ENCODE measurements at regions not wholly inside any gene's neighbourhood (a gene's known extent, or its start where the extent isn't known, plus 50 kb on each side); places are given as distances from the start of the nearest gene placed in this dataset.

GRCh38 chr2:146806364-146807005, 1038.3 kb upstream of the ACVR2A start:
- Mint-ChIP-seq H3K4me3 (no peak overlapping the region), H3K36me3 (peaks cover 0 to 4% (median 0%) of the 10 kb centered on the region in 3 donors), H3K9me3 (peaks cover 14 to 41% (median 20%) of the 10 kb centered on the region in 6 donors), H3K27ac (no peak overlapping the region), H3K4me1 (no peaks in the 10 kb centered on the region), H3K27me3 (ENCODE audit: low read depth in 3 of 3) (peaks cover 0 to 1% (median 0%) of the 10 kb centered on the region in 3 donors)
- no peak for DNase-seq

GRCh38 chr2:146804288-146804687, 1040.5 kb upstream of the ACVR2A start:
- H3K27ac Mint-ChIP-seq: no peak overlapping the region
- H3K27me3 Mint-ChIP-seq (ENCODE audit: low read depth in 3 of 3): no peaks in the 10 kb centered on the region
- H3K4me3 Mint-ChIP-seq: no peak overlapping the region
- peaks cover 7 to 32% (median 16%) of the 10 kb centered on the region in 6 donors for H3K9me3 Mint-ChIP-seq
- no peak for DNase-seq
- no peaks in the 10 kb centered on the region for H3K4me1 Mint-ChIP-seq
- peaks cover 0 to 4% (median 0%) of the 10 kb centered on the region in 3 donors for H3K36me3 Mint-ChIP-seq

GRCh38 chr2:146801886-146802285, 1042.9 kb upstream of the ACVR2A start:
- Mint-ChIP-seq H3K36me3 (no peaks in the 10 kb centered on the region), H3K4me1 (no peaks in the 10 kb centered on the region)

GRCh38 chr2:146786396-146786795, 1058.4 kb upstream of the ACVR2A start:
- Mint-ChIP-seq H3K27ac (no peak overlapping the region), H3K27me3 (ENCODE audit: low read depth in 3 of 3) (peaks cover 0 to 2% (median 2%) of the 10 kb centered on the region in 3 donors), H3K4me1 (no peaks in the 10 kb centered on the region), H3K4me3 (no peak overlapping the region), H3K9me3 (peaks cover 8 to 51% (median 20%) of the 10 kb centered on the region in 6 donors), H3K36me3 (no peaks in the 10 kb centered on the region)
- no peak for DNase-seq

More at GRCh38 chr2:146801886-146802285, 1042.9 kb upstream of the ACVR2A start:
- no peak for DNase-seq
- Mint-ChIP-seq H3K9me3 (peaks cover 4 to 21% (median 9%) of the 10 kb centered on the region in 6 donors), H3K27ac (no peak overlapping the region), H3K27me3 (ENCODE audit: low read depth in 3 of 3) (no peaks in the 10 kb centered on the region), H3K4me3 (no peak overlapping the region)

DNA sequence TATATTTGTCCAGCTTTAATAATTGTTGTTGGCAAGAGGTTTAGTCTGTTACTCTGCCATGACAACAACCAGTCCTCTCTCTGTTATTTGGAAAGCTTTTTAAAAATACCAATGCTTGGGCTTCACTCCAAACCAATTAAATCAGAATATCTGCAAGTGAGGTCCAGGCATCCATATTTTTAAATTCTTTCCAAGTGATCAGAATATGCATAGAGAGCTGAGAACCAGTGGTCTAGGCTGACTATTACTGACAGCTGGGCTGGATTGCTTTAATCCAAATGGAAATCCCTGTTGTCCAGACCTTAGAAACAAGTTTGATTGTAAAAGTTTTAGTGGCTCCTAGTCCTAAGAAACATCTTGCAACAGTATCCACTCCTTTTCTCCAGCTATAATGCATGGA, 1059.7 kb upstream of the ACVR2A start:
- Mint-ChIP-seq H3K27me3 (ENCODE audit: low read depth in 3 of 3) (peaks cover 0 to 2% (median 2%) of the 10 kb centered on the region in 3 donors), H3K27ac (no peak overlapping the region), H3K9me3 (peaks cover 12 to 57% (median 19%) of the 10 kb centered on the region in 6 donors), H3K36me3 (no peaks in the 10 kb centered on the region), H3K4me1 (no peaks in the 10 kb centered on the region), H3K4me3 (no peak overlapping the region)
- DNase-seq: no peak

- Mint-ChIP-seq H3K36me3 (no peaks in the 10 kb centered on the region), H3K9me3 (peaks cover 12 to 56% (median 18%) of the 10 kb centered on the region in 6 donors), H3K4me3 (no peak overlapping the region), H3K27ac (no peak overlapping the region), H3K4me1 (no peaks in the 10 kb centered on the region), H3K27me3 (ENCODE audit: low read depth in 3 of 3) (peaks cover 0 to 2% (median 2%) of the 10 kb centered on the region in 3 donors)
- no peak for DNase-seq
Measured at GRCh38 chr2:146784602-146785001, 1060.2 kb upstream of the ACVR2A start.

DNA sequence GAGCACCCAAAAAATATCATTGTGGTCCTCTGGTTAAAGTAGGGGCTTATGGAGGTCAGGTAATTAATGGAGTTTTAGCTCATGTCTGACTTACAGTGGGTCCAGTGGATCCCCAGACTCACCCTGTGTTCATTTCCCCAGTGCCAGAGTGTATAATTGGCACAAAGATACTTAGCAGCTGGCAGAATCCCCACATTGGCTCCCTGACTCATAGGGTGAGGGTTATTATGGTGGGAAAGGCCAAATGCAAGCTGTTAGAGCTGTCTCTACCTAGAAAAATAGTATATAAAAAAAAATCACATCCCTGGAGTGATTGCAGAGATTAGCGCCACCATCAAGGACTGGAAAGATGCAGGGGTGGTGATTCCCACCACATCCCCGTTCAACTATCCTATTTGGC, 1067.6 kb upstream of the ACVR2A start:
- Mint-ChIP-seq H3K36me3 (no peaks in the 10 kb centered on the region), H3K9me3 (peaks cover 3 to 29% (median 11%) of the 10 kb centered on the region in 6 donors), H3K4me1 (no peaks in the 10 kb centered on the region), H3K4me3 (no peak overlapping the region), H3K27me3 (ENCODE audit: low read depth in 3 of 3) (peaks cover 0 to 4% (median 0%) of the 10 kb centered on the region in 3 donors), H3K27ac (no peak overlapping the region)
- no peak for DNase-seq

GRCh38 chr2:146776596-146776995, 1068.2 kb upstream of the ACVR2A start:
- H3K27ac Mint-ChIP-seq: no peak overlapping the region
- H3K36me3 Mint-ChIP-seq: no peaks in the 10 kb centered on the region
- peaks cover 3 to 26% (median 10%) of the 10 kb centered on the region in 6 donors for H3K9me3 Mint-ChIP-seq
- H3K27me3 Mint-ChIP-seq (ENCODE audit: low read depth in 3 of 3): peaks cover 0 to 4% (median 0%) of the 10 kb centered on the region in 3 donors
- H3K4me3 Mint-ChIP-seq: no peak overlapping the region
- no peaks in the 10 kb centered on the region for H3K4me1 Mint-ChIP-seq
- DNase-seq: no peak

DNA sequence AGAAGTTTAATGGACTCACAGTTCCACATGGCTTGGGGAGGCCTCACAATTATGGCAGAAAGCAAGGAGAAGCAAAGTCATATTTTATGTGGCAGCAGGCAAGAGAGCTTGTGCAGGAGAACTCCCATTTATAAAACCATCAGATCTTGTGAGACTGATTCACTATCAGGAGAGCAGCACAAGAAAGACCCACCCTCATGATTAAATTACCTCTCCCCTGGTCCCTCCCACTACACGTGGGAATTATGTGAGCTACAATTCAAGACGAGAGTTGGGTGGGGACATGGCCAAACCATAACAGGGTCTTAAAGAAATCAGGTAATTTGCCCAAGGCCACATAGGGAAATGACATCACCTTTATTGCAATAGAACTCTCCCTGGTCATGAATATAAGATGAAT, 1073.3 kb upstream of the ACVR2A start:
- H3K4me3 Mint-ChIP-seq: no peak overlapping the region
- H3K27me3 Mint-ChIP-seq (ENCODE audit: low read depth in 3 of 3): no peaks in the 10 kb centered on the region
- no peak overlapping the region for H3K27ac Mint-ChIP-seq
- DNase-seq: no peak
- peaks cover 1 to 10% (median 7%) of the 10 kb centered on the region in 6 donors for H3K9me3 Mint-ChIP-seq
- no peaks in the 10 kb centered on the region for H3K36me3 Mint-ChIP-seq
- no peaks in the 10 kb centered on the region for H3K4me1 Mint-ChIP-seq

- H3K27ac Mint-ChIP-seq: no peak overlapping the region
- H3K27me3 Mint-ChIP-seq (ENCODE audit: low read depth in 3 of 3): peaks cover 0 to 1% (median 0%) of the 10 kb centered on the region in 3 donors
- H3K9me3 Mint-ChIP-seq: peaks cover 5 to 27% (median 8%) of the 10 kb centered on the region in 6 donors
- H3K4me3 Mint-ChIP-seq: no peak overlapping the region
- no peaks in the 10 kb centered on the region for H3K36me3 Mint-ChIP-seq
- no peaks in the 10 kb centered on the region for H3K4me1 Mint-ChIP-seq
- no peak for DNase-seq
Measured at GRCh38 chr2:146764301-146764700, 1080.5 kb upstream of the ACVR2A start.

DNA sequence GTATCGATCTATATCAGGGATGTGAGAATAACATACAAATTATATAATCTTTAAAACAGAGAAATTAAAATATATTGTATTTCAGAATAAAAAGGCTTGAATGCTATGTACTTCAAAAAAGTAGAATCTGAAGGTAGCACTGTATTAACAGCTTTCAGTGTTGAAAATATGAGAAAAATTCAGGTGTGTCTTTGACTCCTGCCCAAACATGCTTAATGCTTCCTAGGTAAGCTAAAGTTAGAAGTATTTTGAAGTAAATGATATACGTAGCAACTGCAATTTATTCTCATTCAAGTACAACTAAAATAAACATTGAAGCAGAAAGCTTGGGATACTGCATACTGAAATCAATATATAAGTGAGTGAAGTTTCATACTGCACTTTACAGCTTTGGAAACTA, 1082.0 kb upstream of the ACVR2A start:
- peaks cover 5 to 27% (median 6%) of the 10 kb centered on the region in 6 donors for H3K9me3 Mint-ChIP-seq
- no peaks in the 10 kb centered on the region for H3K36me3 Mint-ChIP-seq
- H3K27ac Mint-ChIP-seq: no peak overlapping the region
- DNase-seq: no peak
- H3K4me1 Mint-ChIP-seq: no peaks in the 10 kb centered on the region
- no peak overlapping the region for H3K4me3 Mint-ChIP-seq
- peaks cover 0 to 1% (median 0%) of the 10 kb centered on the region in 3 donors for H3K27me3 Mint-ChIP-seq (ENCODE audit: low read depth in 3 of 3)

- Mint-ChIP-seq H3K4me1 (no peaks in the 10 kb centered on the region), H3K9me3 (peaks cover 3 to 22% (median 6%) of the 10 kb centered on the region in 6 donors), H3K27me3 (ENCODE audit: low read depth in 3 of 3) (peaks cover 0 to 2% (median 0%) of the 10 kb centered on the region in 3 donors), H3K36me3 (no peaks in the 10 kb centered on the region), H3K27ac (no peak overlapping the region), H3K4me3 (no peak overlapping the region)
- no peak for DNase-seq
Measured at GRCh38 chr2:146754606-146755005, 1090.2 kb upstream of the ACVR2A start.

DNA sequence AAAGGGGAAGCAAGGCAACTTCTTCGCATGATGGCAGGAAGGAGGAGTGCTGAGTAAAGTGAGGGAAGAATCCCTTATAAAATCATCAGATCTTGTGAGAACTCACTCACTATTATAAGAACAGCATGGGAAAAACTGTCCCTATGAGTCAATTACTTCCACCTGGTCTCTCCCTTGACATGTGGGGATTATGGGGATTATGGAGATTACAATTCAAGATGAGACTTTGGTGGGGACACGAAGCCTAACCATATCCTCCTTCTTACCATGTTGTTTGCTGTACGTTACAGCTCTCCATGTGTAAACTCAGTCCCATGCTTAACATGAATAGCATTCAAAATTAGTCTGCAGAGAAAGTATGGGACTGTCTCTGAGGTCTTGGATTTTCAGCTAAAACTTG, 1096.8 kb upstream of the ACVR2A start:
- Mint-ChIP-seq H3K27ac (no peak overlapping the region), H3K4me3 (no peak overlapping the region), H3K27me3 (ENCODE audit: low read depth in 3 of 3) (peaks cover 2 to 3% (median 2%) of the 10 kb centered on the region in 3 donors), H3K36me3 (no peaks in the 10 kb centered on the region), H3K9me3 (peaks cover 3 to 21% (median 7%) of the 10 kb centered on the region in 6 donors), H3K4me1 (no peaks in the 10 kb centered on the region)
- no peak for DNase-seq

GRCh38 chr2:146741260-146741659, 1103.6 kb upstream of the ACVR2A start:
- H3K36me3 Mint-ChIP-seq: no peaks in the 10 kb centered on the region
- peaks cover 0 to 4% (median 2%) of the 10 kb centered on the region in 3 donors for H3K27me3 Mint-ChIP-seq (ENCODE audit: low read depth in 3 of 3)
- no peak for DNase-seq
- H3K9me3 Mint-ChIP-seq: peaks cover 0 to 19% (median 5%) of the 10 kb centered on the region in 6 donors
- no peak overlapping the region for H3K4me3 Mint-ChIP-seq
- no peaks in the 10 kb centered on the region for H3K4me1 Mint-ChIP-seq
- H3K27ac Mint-ChIP-seq: no peak overlapping the region

DNA sequence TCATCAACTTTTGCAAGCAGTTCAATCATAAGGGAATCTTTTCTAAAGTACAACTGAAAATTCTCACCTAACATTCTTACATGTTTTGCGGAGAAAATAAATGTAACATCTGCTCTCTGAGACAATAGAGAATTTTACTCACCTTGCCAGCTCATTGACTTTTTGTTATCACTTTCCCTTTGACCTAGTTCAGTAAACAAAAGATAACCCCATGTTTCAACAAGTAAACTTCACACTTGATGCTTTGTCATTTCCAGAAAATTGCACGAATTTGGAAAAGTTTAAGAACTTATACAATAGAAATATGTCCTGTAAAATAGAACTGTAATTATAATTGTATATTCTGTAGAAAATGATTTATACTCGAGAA, 1110.0 kb upstream of the ACVR2A start:
- Mint-ChIP-seq H3K36me3 (no peaks in the 10 kb centered on the region), H3K4me1 (no peaks in the 10 kb centered on the region), H3K27me3 (ENCODE audit: low read depth in 3 of 3) (peaks cover 0 to 2% (median 0%) of the 10 kb centered on the region in 3 donors), H3K27ac (no peak overlapping the region), H3K4me3 (no peak overlapping the region), H3K9me3 (peaks cover 0 to 6% (median under 1%) of the 10 kb centered on the region in 6 donors)
- DNase-seq: no peak
